OCI-LY3 (cell line): ENCODE measurements at regions not wholly inside any gene's neighbourhood (a gene's known extent, or its start where the extent isn't known, plus 50 kb on each side); places are given as distances from the start of the nearest gene placed in this dataset.

ENCODE experiments used
- CTCF ChIP-seq: fragments of 200-600, 300-600 bp; sonication (generic); IDR thresholded peaks from 2 replicates; pipeline ENCODE4 v1.5.1; 2014; ENCODE audit warnings: antibody characterized with exemption, low read length, low read depth
- EZH2phosphoT487 ChIP-seq: fragments of 200-600 bp; shearing (Covaris generic); IDR thresholded peaks from 2 replicates; pipeline ENCODE4 v1.6.1; 2018; ENCODE audit warnings: antibody characterized with exemption, mixed run types, low read depth

GRCh38 chr5:98105681-98106080 lies 667.8 kb upstream of the RGMB start:
- TF ChIP-seq CTCF (no peak), EZH2phosphoT487 (no peak)
